GM12878 (cell line): ENCODE measurements at regions not wholly inside any gene's neighbourhood (a gene's known extent, or its start where the extent isn't known, plus 50 kb on each side); places are given as distances from the start of the nearest gene placed in this dataset.

Source experiments
- ATAC-seq: fragments of 200-7000 bp; cut with Tn5 transposase; 3 replicates; pipeline ENCODE4 v1.9.1; 2020; ENCODE audit warnings: mild to moderate bottlenecking, moderate library complexity
- BruUV-seq: library from RNA; stranded (reverse); fragments of 400-500 nt; replicated peaks from 2 replicates; lab custom pipeline; 2021; lab: Mats Ljungman, UMichigan
- CTCF ChIA-PET: fragments of 300-600 bp; sonication (Branson Sonifier 250); formaldehyde crosslinking; extraction: SDS; loops from one replicate; lab custom pipeline; 2021; ENCODE audit warnings: inconsistent platforms; lab: Yijun Ruan, JAX
- POLR2A ChIA-PET: fragments of 350-600 bp; formaldehyde crosslinking; extraction: SDS; loops from one replicate; lab custom pipeline; 2021; ENCODE audit warnings: inconsistent platforms; lab: Charles Lee
- RAD21 ChIA-PET: fragments of 300-600 bp; sonication (Branson Sonifier 250); formaldehyde crosslinking; loops from one replicate; lab custom pipeline; 2023; ENCODE audit warnings: antibody characterized with exemption; ENCODE audit not compliant: unreplicated experiment; lab: Charles Lee
- SMC1A ChIA-PET: fragments of 300-600 bp; sonication (Branson Sonifier 250); formaldehyde crosslinking; loops from one replicate; lab custom pipeline; 2023; ENCODE audit not compliant: unreplicated experiment, uncharacterized antibody; lab: Charles Lee
- DNase-seq: peaks from one replicate; pipeline ENCODE4 v3.0.0-alpha.2; 2011; ENCODE audit warnings: low read depth, low spot score
- FAIRE-seq: peaks from 3 replicates; lab custom pipeline; 2011; peaks lifted over from hg19 to GRCh38; lab: Jason Lieb, UNC
- H2AFZ ChIP-seq: 2 replicates; pipeline ENCODE4 v1.6.0; 2011; ENCODE audit warnings: low read depth, low read length, control low read depth; ENCODE audit not compliant: control insufficient read depth
- H3K27ac ChIP-seq: 2 replicates; pipeline ENCODE4 v1.5.1; 2011; ENCODE audit warnings: control low read depth; ENCODE audit not compliant: control insufficient read depth, insufficient read depth
- H3K27me3 ChIP-seq, 2 experiments: replicated peaks in 1 of 2; 2 replicates each; pipeline versions ENCODE4 v1.6.0 to v1.6.1; 2011; ENCODE audit warnings: low read length in 1 of 2; ENCODE audit not compliant: control insufficient read depth in 2 of 2, insufficient read depth in 2 of 2
- H3K36me3 ChIP-seq, 2 experiments: 2 replicates each; pipeline ENCODE4 v1.5.1; 2011; ENCODE audit warnings: low read length in 1 of 2; ENCODE audit not compliant: control insufficient read depth in 2 of 2, insufficient read depth in 2 of 2
- H3K4me1 ChIP-seq: 2 replicates; pipeline ENCODE4 v1.6.1; 2011; ENCODE audit warnings: mild to moderate bottlenecking, low read length, moderate library complexity, mixed read lengths; ENCODE audit not compliant: control insufficient read depth, insufficient read depth
- H3K4me2 ChIP-seq: 2 replicates; pipeline ENCODE4 v1.6.0; 2011; ENCODE audit warnings: control low read depth; ENCODE audit not compliant: control insufficient read depth, insufficient read depth
- H3K4me3 ChIP-seq: fragments of 200-600 bp; sonication (generic); 2 replicates; pipeline ENCODE4 v1.5.1; 2016
- H3K79me2 ChIP-seq: 2 replicates; pipeline ENCODE4 v1.6.0; 2011; ENCODE audit warnings: low read length; ENCODE audit not compliant: control insufficient read depth, insufficient read depth
- H3K9ac ChIP-seq: 2 replicates; pipeline ENCODE4 v1.8.0; 2011; ENCODE audit warnings: low read length, control low read depth, mixed read lengths; ENCODE audit not compliant: control insufficient read depth, insufficient read depth
- H3K9me3 ChIP-seq: replicated peaks from 3 replicates; pipeline ENCODE4 v1.5.1; 2011; ENCODE audit warnings: mild to moderate bottlenecking, low read length; ENCODE audit not compliant: control insufficient read depth, insufficient read depth
- H4K20me1 ChIP-seq: 2 replicates; pipeline ENCODE4 v1.6.0; 2011; ENCODE audit not compliant: control insufficient read depth, insufficient read depth
- BMI1 ChIP-seq: fragments of 450-650 bp; IDR thresholded peaks from 2 replicates; pipeline ENCODE4 v1.6.1; 2016; ENCODE audit warnings: mild to moderate bottlenecking, moderate library complexity, borderline replicate concordance
- CBFB ChIP-seq: IDR thresholded peaks from 2 replicates; pipeline ENCODE4 v1.6.1; 2016; ENCODE audit warnings: antibody characterized with exemption, low read depth
- CHD2 ChIP-seq: IDR thresholded peaks from 2 replicates; pipeline ENCODE4 v1.6.1; 2011; ENCODE audit warnings: low read depth, low read length, improper control_type of control experiment, borderline replicate concordance
- CREB1 ChIP-seq: IDR thresholded peaks from 2 replicates; pipeline ENCODE4 v1.6.1; 2012; ENCODE audit warnings: low read depth, mild to moderate bottlenecking, inconsistent platforms
- E4F1 ChIP-seq: fragments of 450-650 bp; IDR thresholded peaks from 2 replicates; pipeline ENCODE4 v1.6.1; 2018; ENCODE audit warnings: borderline replicate concordance, mild to moderate bottlenecking; ENCODE audit not compliant: partially characterized antibody
- ETV6 ChIP-seq, 2 experiments: fragments of 450-650 bp in 1 of 2; IDR thresholded peaks in 1 of 2; conservative IDR thresholded peaks in 1 of 2; 2 replicates each; pipeline ENCODE4 v1.6.1; 2014; ENCODE audit warnings: antibody characterized with exemption in 1 of 2, borderline replicate concordance in 1 of 2, low read depth in 1 of 2, mild to moderate bottlenecking in 1 of 2, moderate library complexity in 1 of 2
- NFIC ChIP-seq: IDR thresholded peaks from 2 replicates; pipeline ENCODE4 v1.6.1; 2012; ENCODE audit warnings: low read depth, mild to moderate bottlenecking, inconsistent platforms, low read length, moderate library complexity
- NR2C1 ChIP-seq: fragments of 450-650 bp; IDR thresholded peaks from 2 replicates; pipeline ENCODE4 v1.6.1; 2017; ENCODE audit warnings: antibody characterized with exemption, mild to moderate bottlenecking, moderate library complexity
- PKNOX1 ChIP-seq: fragments of 450-650 bp; IDR thresholded peaks from 2 replicates; pipeline ENCODE4 v1.6.1; 2016; ENCODE audit warnings: mild to moderate bottlenecking
- RB1 ChIP-seq: fragments of 450-650 bp; formaldehyde crosslinking; IDR thresholded peaks from 2 replicates; pipeline ENCODE4 v1.6.1; 2017; ENCODE audit warnings: mild to moderate bottlenecking, borderline replicate concordance
- SP1 ChIP-seq: IDR thresholded peaks from one replicate; pipeline ENCODE4 v1.6.1; 2011; ENCODE audit warnings: low read depth, low read length
- USF2 ChIP-seq: IDR thresholded peaks from 2 replicates; pipeline ENCODE4 v1.6.1; 2011; ENCODE audit warnings: low read depth, low read length, improper control_type of control experiment, borderline replicate concordance
- YBX1 ChIP-seq: fragments of 450-650 bp; IDR thresholded peaks from 2 replicates; pipeline ENCODE4 v1.6.1; 2016; ENCODE audit warnings: antibody characterized with exemption
- YY1 ChIP-seq: IDR thresholded peaks from 2 replicates; pipeline ENCODE4 v1.6.1; 2011; ENCODE audit warnings: low read depth, mild to moderate bottlenecking, low read length
- ZBED1 ChIP-seq: IDR thresholded peaks from 2 replicates; pipeline ENCODE4 v1.6.1; 2016; ENCODE audit warnings: borderline replicate concordance
- ZNF622 ChIP-seq: fragments of 450-650 bp; IDR thresholded peaks from 2 replicates; pipeline ENCODE4 v1.6.1; 2017; ENCODE audit warnings: mild to moderate bottlenecking, inconsistent platforms
- WGBS: methylation state at CpG from one replicate; pipeline ENCODE4 v1.1.6; 2016; ENCODE audit warnings: low lambda C conversion rate; ENCODE audit not compliant: insufficient replicate concordance, insufficient coverage; ENCODE audit errors: missing lambda C conversion rate; 5-methylcytosine and 5-hydroxymethylcytosine counted together
- in situ Hi-C: fragments of 300-500 bp; cut with MboI; formaldehyde crosslinking; loops from 9 replicates; pipeline ENCODE4 v1.14.3; 2018; ENCODE audit warnings: mixed read lengths
- intact Hi-C: fragments of 100-400 bp; cut with micrococcal nuclease; formaldehyde crosslinking; loops from one replicate; pipeline ENCODE4 v1.14.2; 2022; ENCODE audit not compliant: unreplicated experiment

- Histone ChIP-seq H3K4me2 (no peak overlapping the region), H3K79me2 (no peaks in the 10 kb centered on the region), H3K4me1 (no peaks in the 10 kb centered on the region), H3K9ac (no peak overlapping the region), H2AFZ (no peak overlapping the region), H3K36me3 (no peaks in the 10 kb centered on the region), H3K4me3 (no peak overlapping the region), H3K9me3 (no peaks in the 10 kb centered on the region), H3K27me3 (no peaks in the 10 kb centered on the region)
- SMC1A ChIA-PET: no interaction called here
- CTCF ChIA-PET: no interaction called here
- BruUV-seq: no TSS peak
- no peak for FAIRE-seq
- POLR2A ChIA-PET: no interaction called here
- intact Hi-C loops: no loop called here
- TF ChIP-seq NR2C1: no peak
- TF ChIP-seq CHD2: no peak
- no peak for TF ChIP-seq SP1
- no peak for TF ChIP-seq E4F1
- no peak for TF ChIP-seq CBFB
- TF ChIP-seq USF2: no peak
- TF ChIP-seq PKNOX1: no peak
- TF ChIP-seq ZNF622: no peak
- no peak for TF ChIP-seq YBX1
- TF ChIP-seq BMI1: no peak
- no peak for TF ChIP-seq NFIC
- no peak for TF ChIP-seq RB1
- TF ChIP-seq ZBED1: no peak
- no peak for TF ChIP-seq ETV6 (conservative IDR thresholded peaks at IDR 0.05 in 1 of 2, IDR thresholded peaks at IDR 0.05 in 1 of 2; ENCODE audit: borderline replicate concordance in 1 of 2, low read depth in 1 of 2)
- no peak for TF ChIP-seq CREB1
- TF ChIP-seq YY1: no peak
- TF ChIP-seq, all 136 proteins: peak for 0
- H3K27ac ChIP-seq: no peak overlapping the region
- WGBS: 6% methylated on average over 1 of the region's 1 CpG
- in situ Hi-C loops: no loop called here
- ATAC-seq (no peak), DNase-seq (no peak)
- RAD21 ChIA-PET: no interaction called here
- no peaks in the 10 kb centered on the region for H4K20me1 ChIP-seq
Measured at GRCh38 chr21:16834791-16835190, 678.1 kb upstream of the CXADR start.
